ENCODE measurements at regions not wholly inside any gene's neighbourhood (a gene's known extent, or its start where the extent isn't known, plus 50 kb on each side); places are given as distances from the start of the nearest gene placed in this dataset.

DNA sequence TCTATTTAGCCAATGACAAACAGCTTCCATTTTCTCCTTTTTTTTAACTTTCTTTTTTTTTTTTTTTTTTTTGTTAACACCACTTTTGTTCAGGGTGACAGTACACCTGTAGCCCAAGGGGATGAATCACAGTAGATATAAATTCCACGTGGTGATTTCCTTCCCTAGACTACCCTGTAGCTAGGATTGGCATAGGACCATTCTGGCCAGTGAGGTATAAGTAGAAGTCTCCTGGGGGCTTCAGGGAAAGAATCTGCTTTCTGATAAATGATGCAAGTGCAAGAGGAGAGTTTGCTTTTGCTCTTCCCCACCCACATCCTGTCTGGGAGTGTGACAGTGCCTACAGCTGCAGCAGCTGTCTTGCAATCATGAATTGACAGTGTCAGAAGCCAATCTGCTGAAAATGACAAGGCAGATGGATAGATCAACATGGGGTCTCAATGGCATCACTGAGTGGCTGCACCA, 63.2 kb upstream of the TOMM7 start:
- TF ChIP-seq POLR2AphosphoS5 (IDR thresholded peaks at IDR 0.05; ENCODE audit: borderline replicate concordance, low read depth, low read length): no peak
- no peak for TF ChIP-seq EZH2 (IDR thresholded peaks at IDR 0.05)
- no peak for TF ChIP-seq FOXP2 (optimal IDR thresholded peaks at IDR 0.05; ENCODE audit: control extremely low read depth, extremely low read length, insufficient read depth)
